GM18511 (cell line): ENCODE measurements at regions not wholly inside any gene's neighbourhood (a gene's known extent, or its start where the extent isn't known, plus 50 kb on each side); places are given as distances from the start of the nearest gene placed in this dataset.
"Not testable (repeated sequence)": the region's sequence is repeated elsewhere in the genome, so short reads cannot be mapped to it uniquely, and the experiment has no call there.

Experiments used
- ATAC-seq: cut with Tn5 transposase; IDR thresholded peaks from one replicate; pipeline ENCODE4 v1.9.1; 2021; ENCODE audit warnings: mild to moderate bottlenecking, moderate library complexity; ENCODE audit not compliant: unreplicated experiment

GRCh38 chr3:109982201-109982600 is 644.9 kb upstream of the DPPA4 start:
- ATAC-seq: no peak

GRCh38 chr3:109984976-109985375 is 647.6 kb upstream of the DPPA4 start:
- ATAC-seq: no peak

DNA sequence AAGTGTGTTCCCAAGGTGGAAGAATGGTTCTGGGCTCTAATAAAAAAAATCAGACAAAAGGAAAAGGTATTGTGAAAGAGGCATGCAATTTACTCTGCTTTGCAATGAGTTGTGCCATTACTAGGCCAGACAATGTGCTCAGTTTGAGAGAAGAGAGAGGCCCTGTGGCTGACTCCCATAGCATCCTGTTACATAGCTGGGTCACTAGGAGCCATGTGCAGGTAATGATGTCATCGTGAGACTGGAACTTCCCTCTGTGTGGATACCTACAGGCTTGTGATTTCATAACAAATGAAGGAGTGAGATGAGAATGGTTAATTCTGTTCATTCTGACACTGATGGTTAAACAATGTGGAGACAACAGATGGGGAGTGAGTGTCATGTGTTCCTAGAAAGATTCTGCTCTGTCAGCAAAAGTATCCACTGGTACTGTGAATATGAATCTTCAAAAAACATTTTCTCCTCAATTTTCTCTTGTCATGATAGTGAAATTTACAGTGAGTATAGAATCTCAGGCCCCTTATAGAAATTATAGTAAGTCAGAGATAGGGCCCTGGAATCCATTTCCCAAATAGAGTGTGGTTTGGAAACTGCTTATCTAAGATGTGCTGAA is 648.7 kb upstream of the DPPA4 start:
- no peak for ATAC-seq

GRCh38 chr3:109994853-109995252 is 657.5 kb upstream of the DPPA4 start:
- ATAC-seq: no peak

GRCh38 chr3:109995377-109995776 is 658.0 kb upstream of the DPPA4 start:
- no peak for ATAC-seq

GRCh38 chr3:110001905-110002304 is 664.6 kb upstream of the DPPA4 start:
- ATAC-seq: not testable (repeated sequence)

- ATAC-seq: no peak
Observed at GRCh38 chr3:110006913-110007312, 669.6 kb upstream of the DPPA4 start.

DNA sequence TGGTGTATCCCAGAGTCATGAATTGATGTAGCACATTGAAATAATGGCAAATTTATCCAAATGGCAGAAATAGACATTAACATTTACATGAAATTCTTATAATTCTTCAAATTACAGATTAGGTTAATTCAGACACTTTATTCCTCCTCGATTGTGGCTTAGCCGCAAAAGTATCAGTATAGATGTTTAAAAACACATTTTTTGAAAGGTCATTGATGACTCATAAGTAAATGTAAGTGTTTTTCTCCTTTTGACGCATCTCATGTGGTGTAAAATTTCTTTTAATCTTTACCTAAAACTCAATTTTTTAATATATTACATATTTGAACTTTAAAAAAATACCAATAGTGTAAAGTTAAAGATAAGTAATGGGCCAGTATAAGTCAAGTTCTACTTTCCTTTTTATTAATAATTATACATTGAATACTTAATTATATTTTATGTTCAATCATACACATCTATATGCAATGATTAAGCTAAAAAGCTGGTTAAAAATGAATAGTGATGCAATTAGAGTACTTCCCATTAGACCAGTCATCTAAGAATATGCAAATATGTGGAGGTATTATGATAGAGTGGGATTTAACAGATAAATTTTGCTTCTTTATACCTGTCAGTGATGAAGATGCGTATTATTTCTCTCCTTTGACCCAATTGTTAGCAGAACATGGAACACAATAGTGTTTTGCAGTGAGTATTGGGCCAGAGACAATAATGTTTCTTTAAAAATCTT is 678.1 kb upstream of the DPPA4 start:
- ATAC-seq: peak; percentile 80

GRCh38 chr3:110016235-110016815 is 679.0 kb upstream of the DPPA4 start:
- ATAC-seq: peak; percentile 43

- no peak for ATAC-seq
Observed at GRCh38 chr3:110017304-110017703, 680.0 kb upstream of the DPPA4 start.

- ATAC-seq: peak; percentile 67
Observed at GRCh38 chr3:110021659-110022058, 684.3 kb upstream of the DPPA4 start.

DNA sequence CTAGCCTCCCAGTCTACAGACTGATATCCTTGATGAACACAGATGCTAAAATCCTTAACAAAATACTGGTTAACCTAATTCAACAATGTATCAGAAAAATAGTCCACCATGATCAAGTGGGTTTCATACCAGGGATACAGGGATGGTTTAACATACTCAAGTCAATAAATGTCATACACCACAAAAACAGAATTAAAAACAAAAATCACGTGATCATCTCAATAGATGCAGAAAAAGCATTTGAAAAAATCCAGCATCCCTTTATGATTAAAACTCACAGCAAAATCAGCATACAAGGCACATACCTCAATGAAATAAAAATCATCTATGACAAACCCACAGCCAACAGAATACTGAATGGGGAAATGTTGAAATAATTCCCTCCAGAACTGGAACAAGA is 685.7 kb upstream of the DPPA4 start:
- ATAC-seq: not testable (repeated sequence)

DNA sequence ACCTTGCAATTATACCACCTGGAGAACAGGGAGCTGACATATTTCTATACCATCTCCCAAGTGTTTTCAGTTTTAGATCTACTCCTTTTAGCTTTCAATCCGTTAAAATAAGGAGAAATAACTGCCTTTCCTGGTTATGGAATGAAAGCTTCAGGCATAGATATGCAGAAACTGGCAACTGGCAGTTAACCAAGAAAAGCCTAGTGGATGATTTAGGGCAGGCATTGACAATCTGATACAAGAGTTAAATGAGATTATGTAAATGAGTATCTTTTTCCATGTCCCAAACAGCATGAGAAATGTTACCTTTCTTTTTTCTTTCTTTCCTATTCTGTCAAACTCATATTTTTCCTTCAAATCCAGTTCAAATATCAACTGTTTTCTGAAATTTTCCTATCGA is 689.1 kb upstream of the DPPA4 start:
- ATAC-seq: no peak

DNA sequence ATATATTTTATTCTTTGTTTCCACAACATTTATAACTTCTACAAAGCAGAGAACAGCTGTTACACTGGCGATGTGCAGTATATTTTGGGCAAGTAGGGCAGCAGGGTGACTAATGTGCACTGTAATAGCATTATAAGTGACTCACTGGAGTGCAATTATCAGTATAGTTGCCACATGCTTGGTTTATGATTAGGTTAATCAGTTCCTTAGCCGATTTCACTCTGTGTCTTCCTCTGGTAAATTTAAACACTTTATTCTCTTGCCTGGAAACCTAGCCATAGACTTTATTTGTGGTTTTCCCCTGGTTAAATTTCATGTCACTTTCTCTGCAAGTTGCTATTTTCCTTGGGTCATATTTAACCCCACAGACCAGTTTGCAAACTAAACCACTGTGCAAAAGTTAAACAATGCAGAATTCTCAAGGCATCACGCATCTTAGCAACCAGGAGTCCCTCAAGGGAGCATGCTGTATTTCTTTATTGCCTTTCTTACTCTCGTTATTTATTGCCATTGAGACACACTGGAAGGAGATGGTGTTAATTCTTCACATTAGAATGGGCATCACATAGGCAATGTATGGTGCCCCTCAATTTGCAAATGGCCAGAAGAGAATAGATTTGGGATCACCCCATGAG is 690.2 kb upstream of the DPPA4 start:
- no peak for ATAC-seq

DNA sequence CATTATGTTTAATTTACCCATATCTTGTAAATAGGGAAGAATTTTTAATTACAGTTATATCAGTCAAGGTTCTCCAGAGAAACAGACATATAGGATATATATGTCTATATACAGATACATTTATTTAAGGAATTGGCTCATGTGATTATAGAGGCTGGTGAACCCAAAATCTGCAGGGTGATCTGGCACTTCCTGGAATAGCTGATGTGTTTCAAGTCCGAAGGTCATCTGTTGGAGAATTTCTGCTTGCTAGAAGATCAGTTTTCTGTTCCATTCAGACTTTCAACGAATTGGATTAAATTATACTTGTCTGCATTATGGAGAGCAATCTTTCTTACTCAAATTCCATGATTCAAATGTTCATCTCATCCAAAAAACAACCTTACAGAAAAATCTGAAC is 694.6 kb upstream of the DPPA4 start:
- no peak for ATAC-seq

DNA sequence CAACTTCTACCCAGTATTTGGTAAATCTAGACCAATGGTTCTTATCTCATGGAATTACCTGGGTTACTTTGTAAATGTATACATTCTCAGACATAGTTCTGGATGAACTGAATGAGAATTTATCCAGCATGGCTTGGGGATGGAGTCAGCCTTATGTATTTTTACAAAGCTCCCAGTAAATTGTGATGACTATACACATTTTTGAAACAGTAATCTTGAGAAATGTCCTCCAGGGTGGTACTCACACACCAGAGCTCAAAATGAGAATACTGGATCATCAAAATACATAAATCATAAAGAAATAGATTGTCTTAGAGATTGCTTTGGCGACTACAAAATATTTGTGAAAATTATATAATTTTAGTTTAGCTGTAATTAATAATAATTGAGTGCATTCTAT is 722.1 kb upstream of the DPPA4 start:
- ATAC-seq: no peak

- no peak for ATAC-seq
Observed at GRCh38 chr3:110062716-110063115, 725.4 kb upstream of the DPPA4 start.

GRCh38 chr3:110063178-110063577 is 725.8 kb upstream of the DPPA4 start:
- ATAC-seq: no peak

DNA sequence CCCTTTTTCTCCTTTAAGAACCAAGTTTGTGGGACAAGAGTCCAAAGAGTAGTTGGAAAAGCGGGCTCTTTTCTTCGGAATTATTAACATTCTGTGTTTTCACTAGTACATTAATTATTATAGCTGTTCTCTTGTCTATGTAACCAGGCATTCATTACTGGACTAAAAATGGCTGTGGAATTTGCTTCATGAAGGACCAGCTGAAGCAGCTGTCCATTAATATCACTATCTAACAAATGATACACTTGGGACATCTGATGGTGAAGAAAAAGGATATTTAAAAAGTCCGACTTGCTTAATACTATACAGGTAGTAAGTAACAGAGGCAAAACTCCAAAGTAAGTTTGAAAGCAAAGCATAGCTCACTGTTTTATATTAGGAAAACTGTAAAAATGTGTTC is 728.9 kb upstream of the DPPA4 start:
- no peak for ATAC-seq

DNA sequence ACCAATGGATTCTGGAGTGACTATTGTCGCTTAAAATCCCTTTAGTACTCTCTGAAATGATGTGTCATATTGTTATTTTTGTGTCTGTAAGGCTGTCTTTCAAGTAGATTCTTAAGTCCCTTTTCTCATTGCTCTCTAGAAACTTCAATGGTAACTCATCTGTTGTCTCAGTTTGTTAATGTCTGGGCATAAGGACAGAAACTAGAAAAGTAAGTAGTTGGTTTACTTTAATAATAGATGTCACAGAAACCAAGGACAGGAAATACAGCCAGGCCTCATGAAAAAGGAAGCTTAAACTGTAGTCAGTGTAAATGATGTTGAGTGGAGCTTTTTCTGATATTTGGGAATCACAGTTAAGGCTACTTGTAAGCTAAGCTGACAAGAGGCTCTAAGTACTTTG is 730.2 kb upstream of the DPPA4 start:
- ATAC-seq: no peak

GRCh38 chr3:110069761-110070160 is 732.4 kb upstream of the DPPA4 start:
- ATAC-seq: peak; percentile 51
